ENCODE measurements at regions not wholly inside any gene's neighbourhood (a gene's known extent, or its start where the extent isn't known, plus 50 kb on each side); places are given as distances from the start of the nearest gene placed in this dataset.
"Not testable (repeated sequence)": the region's sequence is repeated elsewhere in the genome, so short reads cannot be mapped to it uniquely, and the experiment has no call there.

GRCh38 chr1:73868810-73869336 is 329.1 kb downstream of the LRRIQ3 start:
- TF ChIP-seq Cebpa-rat (IDR thresholded peaks at IDR 0.05): no peak
- Histone ChIP-seq H3K4me1 (no peaks in the 10 kb centered on the region), H3K27ac (no peak overlapping the region), H3K36me3 (no peaks in the 10 kb centered on the region), H3K27me3 (no peaks in the 10 kb centered on the region), H3K9ac (no peak overlapping the region), H3K9me3 (replicated peaks in 1 of 11) (no peaks in the 10 kb centered on the region), H3K4me3 (no peak overlapping the region), H4K20me1 (no peaks in the 10 kb centered on the region), H3K4me2 (no peak overlapping the region)

GRCh38 chr1:73862355-73862754 is 335.6 kb downstream of the LRRIQ3 start:
- Histone ChIP-seq H3K4me3 (no peak overlapping the region), H3K9ac (no peak overlapping the region), H4K20me1 (no peaks in the 10 kb centered on the region), H3K9me3 (replicated peaks in 1 of 11) (no peaks in the 10 kb centered on the region), H3K36me3 (no peaks in the 10 kb centered on the region), H3K27me3 (no peaks in the 10 kb centered on the region), H3K27ac (no peak overlapping the region), H3K4me2 (no peak overlapping the region), H3K4me1 (no peaks in the 10 kb centered on the region)
- TF ChIP-seq Cebpa-rat (IDR thresholded peaks at IDR 0.05): no peak

GRCh38 chr1:73860421-73860950 is 337.5 kb downstream of the LRRIQ3 start:
- Histone ChIP-seq H3K9me3 (replicated peaks in 1 of 11) (no peaks in the 10 kb centered on the region), H3K27ac (no peak overlapping the region), H3K36me3 (no peaks in the 10 kb centered on the region), H4K20me1 (no peaks in the 10 kb centered on the region), H3K4me2 (no peak overlapping the region), H3K4me3 (no peak overlapping the region), H3K4me1 (no peaks in the 10 kb centered on the region), H3K27me3 (no peaks in the 10 kb centered on the region), H3K9ac (no peak overlapping the region)
- no peak for TF ChIP-seq Cebpa-rat (IDR thresholded peaks at IDR 0.05)

GRCh38 chr1:73859227-73859626 is 338.7 kb downstream of the LRRIQ3 start:
- Histone ChIP-seq H3K27me3 (no peaks in the 10 kb centered on the region), H3K36me3 (no peaks in the 10 kb centered on the region), H3K4me3 (no peak overlapping the region), H3K4me1 (no peaks in the 10 kb centered on the region), H3K9me3 (replicated peaks in 1 of 11) (no peaks in the 10 kb centered on the region), H4K20me1 (no peaks in the 10 kb centered on the region), H3K9ac (no peak overlapping the region), H3K4me2 (no peak overlapping the region), H3K27ac (no peak overlapping the region)
- no peak for TF ChIP-seq Cebpa-rat (IDR thresholded peaks at IDR 0.05)

GRCh38 chr1:73854527-73854926 is 343.4 kb downstream of the LRRIQ3 start:
- Histone ChIP-seq H4K20me1 (no peaks in the 10 kb centered on the region), H3K9ac (no peak overlapping the region), H3K36me3 (no peaks in the 10 kb centered on the region), H3K9me3 (replicated peaks in 1 of 11) (no peaks in the 10 kb centered on the region), H3K4me1 (no peaks in the 10 kb centered on the region), H3K4me3 (no peak overlapping the region), H3K4me2 (no peak overlapping the region), H3K27me3 (no peaks in the 10 kb centered on the region), H3K27ac (no peak overlapping the region)
- no peak for TF ChIP-seq Cebpa-rat (IDR thresholded peaks at IDR 0.05)

GRCh38 chr1:73842436-73842835 is 355.5 kb downstream of the LRRIQ3 start:
- no peak overlapping the region for H3K4me3 ChIP-seq
- no peak overlapping the region for H3K9ac ChIP-seq
- H3K9me3 ChIP-seq (replicated peaks in 1 of 11): no peaks in the 10 kb centered on the region
- no peaks in the 10 kb centered on the region for H3K27me3 ChIP-seq
- no peak overlapping the region for H3K27ac ChIP-seq
- no peaks in the 10 kb centered on the region for H3K4me1 ChIP-seq
- no peak for TF ChIP-seq Cebpa-rat (IDR thresholded peaks at IDR 0.05)
- no peaks in the 10 kb centered on the region for H3K36me3 ChIP-seq
- no peaks in the 10 kb centered on the region for H4K20me1 ChIP-seq
- no peak overlapping the region for H3K4me2 ChIP-seq

- Histone ChIP-seq H3K4me3 (no peak overlapping the region), H3K9ac (no peak overlapping the region), H3K36me3 (no peaks in the 10 kb centered on the region), H3K27ac (no peak overlapping the region), H3K9me3 (replicated peaks in 1 of 11) (no peaks in the 10 kb centered on the region), H4K20me1 (no peaks in the 10 kb centered on the region), H3K27me3 (no peaks in the 10 kb centered on the region), H3K4me2 (no peak overlapping the region), H3K4me1 (no peaks in the 10 kb centered on the region)
- TF ChIP-seq Cebpa-rat (IDR thresholded peaks at IDR 0.05): no peak
Observed at GRCh38 chr1:73839922-73840321, 358.1 kb downstream of the LRRIQ3 start.

GRCh38 chr1:73832276-73833181 is 365.4 kb downstream of the LRRIQ3 start:
- Histone ChIP-seq H3K4me1 (no peaks in the 10 kb centered on the region), H4K20me1 (no peaks in the 10 kb centered on the region), H3K9ac (no peak overlapping the region), H3K4me3 (no peak overlapping the region), H3K27me3 (no peaks in the 10 kb centered on the region), H3K36me3 (no peaks in the 10 kb centered on the region), H3K27ac (no peak overlapping the region), H3K9me3 (replicated peaks in 1 of 11) (no peaks in the 10 kb centered on the region), H3K4me2 (no peak overlapping the region)
- no peak for TF ChIP-seq Cebpa-rat (IDR thresholded peaks at IDR 0.05)

- not testable (repeated sequence) for H3K4me1 ChIP-seq; H3K36me3 ChIP-seq; H4K20me1 ChIP-seq; H3K4me3 ChIP-seq; H3K27me3 ChIP-seq; H3K27ac ChIP-seq; H3K9me3 ChIP-seq (replicated peaks in 1 of 11); H3K9ac ChIP-seq; H3K4me2 ChIP-seq
Observed at GRCh38 chr1:73827283-73827682, 370.7 kb downstream of the LRRIQ3 start.

- Histone ChIP-seq H3K4me3 (no peak overlapping the region), H3K27me3 (no peaks in the 10 kb centered on the region), H4K20me1 (no peaks in the 10 kb centered on the region), H3K27ac (no peak overlapping the region), H3K4me2 (no peak overlapping the region), H3K9ac (no peak overlapping the region), H3K36me3 (no peaks in the 10 kb centered on the region), H3K9me3 (replicated peaks in 1 of 11) (no peaks in the 10 kb centered on the region), H3K4me1 (no peaks in the 10 kb centered on the region)
- TF ChIP-seq Cebpa-rat (IDR thresholded peaks at IDR 0.05): no peak
Observed at GRCh38 chr1:73824065-73824464, 373.9 kb downstream of the LRRIQ3 start.
